H9 (cell line): ENCODE measurements at regions not wholly inside any gene's neighbourhood (a gene's known extent, or its start where the extent isn't known, plus 50 kb on each side); places are given as distances from the start of the nearest gene placed in this dataset.

Experiments
- DNase-seq: peaks from one replicate; pipeline ENCODE4 v3.0.0-alpha.2; 2017
- H2AFZ ChIP-seq: one replicate; pipeline ENCODE4 v1.6.1; 2013; ENCODE audit warnings: mild to moderate bottlenecking, low read length, control low read depth, moderate library complexity
- H2AK5ac ChIP-seq: 2 replicates; pipeline ENCODE4 v1.6.1; 2013; ENCODE audit warnings: low read length, control low read depth, mixed read lengths; ENCODE audit not compliant: insufficient read length
- H2BK120ac ChIP-seq: one replicate; pipeline ENCODE4 v1.6.1; 2013; ENCODE audit warnings: low read depth, mild to moderate bottlenecking, low read length, control low read depth, inconsistent platforms; ENCODE audit not compliant: poor library complexity, severe bottlenecking
- H2BK12ac ChIP-seq: 2 replicates; pipeline ENCODE4 v1.6.1; 2013; ENCODE audit warnings: low read length, control low read depth, mixed read lengths, low read depth; ENCODE audit not compliant: insufficient read length
- H2BK15ac ChIP-seq: 2 replicates; pipeline ENCODE4 v1.6.1; 2013; ENCODE audit warnings: low read depth, low read length, control low read depth
- H2BK20ac ChIP-seq: one replicate; pipeline ENCODE4 v1.6.1; 2013; ENCODE audit warnings: low read depth, mild to moderate bottlenecking, low read length, control low read depth, inconsistent platforms; ENCODE audit not compliant: poor library complexity, severe bottlenecking
- H2BK5ac ChIP-seq: 2 replicates; pipeline ENCODE4 v1.6.1; 2013; ENCODE audit warnings: low read length, control low read depth, mixed read lengths; ENCODE audit not compliant: insufficient read length
- H3K14ac ChIP-seq: 2 replicates; pipeline ENCODE4 v1.6.1; 2013; ENCODE audit warnings: low read length, control low read depth; ENCODE audit not compliant: insufficient read depth
- H3K18ac ChIP-seq: 2 replicates; pipeline ENCODE4 v1.6.1; 2013; ENCODE audit warnings: low read depth, mild to moderate bottlenecking, mixed read lengths, low read length, control low read depth; ENCODE audit not compliant: insufficient read length
- H3K23ac ChIP-seq: 2 replicates; pipeline ENCODE4 v1.6.1; 2013; ENCODE audit warnings: low read length, control low read depth, mixed read lengths, low read depth; ENCODE audit not compliant: insufficient read length
- H3K23me2 ChIP-seq: 2 replicates; pipeline ENCODE4 v1.6.1; 2013; ENCODE audit warnings: low read depth, mild to moderate bottlenecking, mixed read lengths, low read length, control low read depth; ENCODE audit not compliant: insufficient read length, poor library complexity, severe bottlenecking
- H3K27ac ChIP-seq: 2 replicates; pipeline ENCODE4 v1.5.1; 2013; ENCODE audit warnings: low read length, control low read depth, mixed read lengths, low read depth; ENCODE audit not compliant: insufficient read length
- H3K27me3 ChIP-seq: 2 replicates; pipeline ENCODE4 v1.6.1; 2013; ENCODE audit warnings: low read length, control low read depth, inconsistent platforms; ENCODE audit not compliant: insufficient read depth
- H3K4ac ChIP-seq: 2 replicates; pipeline ENCODE4 v1.6.1; 2013; ENCODE audit warnings: low read depth, mild to moderate bottlenecking, control low read depth, inconsistent platforms, low read length, moderate library complexity
- H3K4me1 ChIP-seq: 2 replicates; pipeline ENCODE4 v1.6.1; 2013; ENCODE audit warnings: low read length, control low read depth, inconsistent platforms; ENCODE audit not compliant: insufficient read depth
- H3K4me2 ChIP-seq: 2 replicates; pipeline ENCODE4 v1.6.1; 2013; ENCODE audit warnings: low read length, control low read depth, mixed read lengths; ENCODE audit not compliant: insufficient read length, insufficient read depth
- H3K56ac ChIP-seq: 2 replicates; pipeline ENCODE4 v1.6.1; 2013; ENCODE audit warnings: low read depth, mild to moderate bottlenecking, mixed read lengths, low read length, control low read depth; ENCODE audit not compliant: insufficient read length
- H3K79me1 ChIP-seq: 2 replicates; pipeline ENCODE4 v1.6.1; 2013; ENCODE audit warnings: low read depth, mild to moderate bottlenecking, moderate library complexity, low read length, control low read depth, inconsistent platforms; ENCODE audit not compliant: insufficient read depth, poor library complexity, severe bottlenecking
- H3K79me2 ChIP-seq: 2 replicates; pipeline ENCODE4 v1.6.1; 2013; ENCODE audit warnings: low read length, control low read depth, inconsistent platforms; ENCODE audit not compliant: insufficient read depth
- H3K9ac ChIP-seq: 2 replicates; pipeline ENCODE4 v1.6.1; 2013; ENCODE audit warnings: low read length, control low read depth, mixed read lengths; ENCODE audit not compliant: insufficient read length; ENCODE audit errors: extremely low read depth
- H3K9me3 ChIP-seq: one replicate; pipeline ENCODE4 v1.6.1; 2013; ENCODE audit warnings: low read depth, low read length, inconsistent platforms; ENCODE audit not compliant: control insufficient read depth
- H3T11ph ChIP-seq: one replicate; pipeline ENCODE4 v1.6.1; 2013; ENCODE audit warnings: mild to moderate bottlenecking, low read length, control low read depth, inconsistent platforms
- H4K20me1 ChIP-seq: one replicate; pipeline ENCODE4 v1.6.1; 2013; ENCODE audit not compliant: control insufficient read depth, insufficient read length, insufficient read depth
- H4K5ac ChIP-seq: 2 replicates; pipeline ENCODE4 v1.6.1; 2013; ENCODE audit warnings: low read depth, mild to moderate bottlenecking, mixed read lengths, low read length, control low read depth; ENCODE audit not compliant: insufficient read length
- H4K8ac ChIP-seq: replicated peaks from 2 replicates; pipeline ENCODE4 v1.6.1; 2013; ENCODE audit warnings: low read length, control low read depth, mixed read lengths, low read depth; ENCODE audit not compliant: insufficient read length
- H4K91ac ChIP-seq: 2 replicates; pipeline ENCODE4 v1.6.1; 2013; ENCODE audit warnings: low read depth, mild to moderate bottlenecking, moderate library complexity, mixed read lengths, low read length, control low read depth; ENCODE audit not compliant: insufficient read length
- H3K27ac Mint-ChIP-seq, 3 experiments: 2 replicates in 2 of 3; 3 replicates in 1 of 3; pipeline ENCODE4 v1.8.0; 2020 to 2021; ENCODE audit warnings: mixed read lengths in 3 of 3, mild to moderate bottlenecking in 1 of 3, moderate library complexity in 1 of 3
- H3K27me3 Mint-ChIP-seq: 2 replicates; pipeline ENCODE4 v1.8.0; 2021; ENCODE audit warnings: low read depth, mild to moderate bottlenecking, moderate library complexity, mixed read lengths
- H3K36me3 Mint-ChIP-seq, 3 experiments: 2 replicates in 2 of 3; 3 replicates in 1 of 3; pipeline ENCODE4 v1.8.0; 2020 to 2021; ENCODE audit warnings: low read depth in 3 of 3, mixed read lengths in 3 of 3; ENCODE audit not compliant: insufficient read depth in 1 of 3
- H3K4me1 Mint-ChIP-seq, 2 experiments: 2 replicates each; pipeline ENCODE4 v1.8.0; 2020; ENCODE audit warnings: mixed read lengths in 2 of 2
- H3K4me3 Mint-ChIP-seq, 2 experiments: 2 replicates in 1 of 2; 3 replicates in 1 of 2; pipeline ENCODE4 v1.8.0; 2020 to 2021; ENCODE audit warnings: mild to moderate bottlenecking in 2 of 2, mixed read lengths in 2 of 2, moderate library complexity in 1 of 2
- H3K9me3 Mint-ChIP-seq, 2 experiments: 2 replicates in 1 of 2; 3 replicates in 1 of 2; pipeline ENCODE4 v1.8.0; 2020; ENCODE audit warnings: mild to moderate bottlenecking in 2 of 2, mixed read lengths in 2 of 2, moderate library complexity in 1 of 2
- WGBS: extraction: QIAGEN DNeasy Blood & Tissue Kit; methylation state at CpG from one replicate; pipeline ENCODE4 v1.1.7; 2013; ENCODE audit warnings: missing lambda C conversion rate, low lambda C conversion rate, mixed read lengths; ENCODE audit not compliant: insufficient read length; ENCODE audit errors: extremely low coverage; 5-methylcytosine and 5-hydroxymethylcytosine counted together
- TF ChIP-seq, protein P1 (sequence below): fragments of 200-600 bp; sonication (generic); conservative IDR thresholded peaks from 3 replicates; pipeline ENCODE4 v1.8.0; 2021; ENCODE audit warnings: antibody characterized with exemption, mild to moderate bottlenecking

DNA sequence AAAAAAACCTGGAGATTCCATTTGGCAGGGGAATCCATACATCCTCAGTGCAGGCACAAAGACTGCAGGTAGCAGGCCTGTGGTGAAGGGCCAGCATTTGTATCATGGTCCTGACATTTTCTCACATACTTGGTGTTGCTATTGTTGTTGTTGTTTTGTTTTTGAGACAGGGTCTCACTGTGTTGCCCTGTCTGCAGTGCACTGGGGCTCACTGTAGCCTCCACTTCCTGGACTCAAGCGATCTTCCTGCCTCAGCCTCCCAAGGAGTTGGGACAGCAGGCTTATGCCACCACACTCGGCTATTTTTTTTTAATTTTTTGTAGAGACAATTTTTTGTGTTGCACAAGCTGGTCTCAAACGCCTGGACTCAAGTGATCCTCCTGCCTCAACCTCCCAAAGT, 140.8 kb upstream of the ZNF644 start:
- Histone ChIP-seq H2BK12ac (no peak overlapping the region), H2AK5ac (no peak overlapping the region), H4K91ac (no peak overlapping the region), H3K27me3 (no peaks in the 10 kb centered on the region), H3K4me2 (no peak overlapping the region), H3K27ac (no peak overlapping the region), H4K8ac (no peak overlapping the region), H3T11ph (no peak overlapping the region), H3K4me1 (no peaks in the 10 kb centered on the region; the same call in 1 of the 2 replicates), H2BK120ac (no peak overlapping the region), H3K56ac (no peak overlapping the region), H4K20me1 (no peaks in the 10 kb centered on the region), H3K23ac (no peak overlapping the region), H3K9me3 (no peaks in the 10 kb centered on the region), H3K4ac (no peak overlapping the region), H3K79me2 (no peaks in the 10 kb centered on the region), H4K5ac (no peak overlapping the region), H3K9ac (no peak overlapping the region), H3K79me1 (no peaks in the 10 kb centered on the region), H2BK15ac (no peak overlapping the region), H3K14ac (no peak overlapping the region), H3K23me2 (no peaks in the 10 kb centered on the region), H2BK5ac (no peak overlapping the region), H3K18ac (no peak overlapping the region), H2BK20ac (no peak overlapping the region), H2AFZ (no peak overlapping the region)
- Mint-ChIP-seq H3K27me3 (peaks cover 5% of the 10 kb centered on the region), H3K27ac (no peak overlapping the region), H3K36me3 (no peaks in the 10 kb centered on the region; a peak in 1 of 7 replicates), H3K4me3 (no peak overlapping the region), H3K9me3 (no peaks in the 10 kb centered on the region; a peak in 1 of 5 replicates), H3K4me1 (peaks cover 16 to 22% of the 10 kb centered on the region in 2 experiments)
- WGBS, result no CpG with 5 or more reads among the region's 3 CpGs
- no peak for DNase-seq
- TF ChIP-seq, protein P1, sequence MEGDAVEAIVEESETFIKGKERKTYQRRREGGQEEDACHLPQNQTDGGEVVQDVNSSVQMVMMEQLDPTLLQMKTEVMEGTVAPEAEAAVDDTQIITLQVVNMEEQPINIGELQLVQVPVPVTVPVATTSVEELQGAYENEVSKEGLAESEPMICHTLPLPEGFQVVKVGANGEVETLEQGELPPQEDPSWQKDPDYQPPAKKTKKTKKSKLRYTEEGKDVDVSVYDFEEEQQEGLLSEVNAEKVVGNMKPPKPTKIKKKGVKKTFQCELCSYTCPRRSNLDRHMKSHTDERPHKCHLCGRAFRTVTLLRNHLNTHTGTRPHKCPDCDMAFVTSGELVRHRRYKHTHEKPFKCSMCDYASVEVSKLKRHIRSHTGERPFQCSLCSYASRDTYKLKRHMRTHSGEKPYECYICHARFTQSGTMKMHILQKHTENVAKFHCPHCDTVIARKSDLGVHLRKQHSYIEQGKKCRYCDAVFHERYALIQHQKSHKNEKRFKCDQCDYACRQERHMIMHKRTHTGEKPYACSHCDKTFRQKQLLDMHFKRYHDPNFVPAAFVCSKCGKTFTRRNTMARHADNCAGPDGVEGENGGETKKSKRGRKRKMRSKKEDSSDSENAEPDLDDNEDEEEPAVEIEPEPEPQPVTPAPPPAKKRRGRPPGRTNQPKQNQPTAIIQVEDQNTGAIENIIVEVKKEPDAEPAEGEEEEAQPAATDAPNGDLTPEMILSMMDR, result no peak
